Gastrocnemius medialis (tissue), 4 donors: ENCODE measurements at regions not wholly inside any gene's neighbourhood (a gene's known extent, or its start where the extent isn't known, plus 50 kb on each side); places are given as distances from the start of the nearest gene placed in this dataset.
A peak's percentile ranks its signal among the peaks of the same experiment; 100 is the strongest.

ENCODE experiments used
- ATAC-seq, 2 donors: fragments of 150-250 bp; one replicate each; pipeline ENCODE4 v1.9.1; 2016
- DNase-seq, 2 donors: peaks; one replicate each; pipeline ENCODE4 v3.0.0-alpha.2; 2019
- H3K27ac ChIP-seq, 4 donors: fragments of 200-600 bp; sonication (generic); 1 replicate in 1 of 4; 2 replicates in 3 of 4; pipeline ENCODE4 v1.5.1; 2016 to 2018; ENCODE audit warnings: mild to moderate bottlenecking in 2 of 4, moderate library complexity in 1 of 4
- H3K27me3 ChIP-seq, 3 donors: fragments of 200-600 bp; sonication (generic) in 2 of 3; 1 replicate in 1 of 3; 2 replicates in 2 of 3; pipeline versions ENCODE4 v1.5.1 to v1.6.0; 2016 to 2019; ENCODE audit warnings: mild to moderate bottlenecking in 1 of 3, moderate library complexity in 1 of 3
- H3K36me3 ChIP-seq, 2 donors: fragments of 200-600 bp; sonication (generic) in 1 of 2; one replicate each; pipeline ENCODE4 v1.5.1; 2017 to 2018
- H3K4me1 ChIP-seq, 2 donors: fragments of 200-600 bp; sonication (generic) in 1 of 2; one replicate each; pipeline ENCODE4 v1.5.1; 2016 to 2017; ENCODE audit warnings: mild to moderate bottlenecking in 2 of 2
- H3K4me3 ChIP-seq, 4 donors: fragments of 200-600 bp; sonication (generic) in 3 of 4; 1 replicate in 1 of 4; 2 replicates in 3 of 4; pipeline ENCODE4 v1.5.1; 2016 to 2019; ENCODE audit warnings: mild to moderate bottlenecking in 2 of 4
- H3K9me3 ChIP-seq, 3 donors: fragments of 200-600 bp; sonication (generic) in 2 of 3; 1 replicate in 1 of 3; 2 replicates in 2 of 3; pipeline ENCODE4 v1.5.1; 2016 to 2019
- CTCF ChIP-seq, 5 experiments: fragments of 450-650 bp in 3 of 5; fragments of 200-600 bp in 2 of 5; sonication (generic) in 2 of 5; IDR thresholded peaks in 4 of 5; conservative IDR thresholded peaks in 1 of 5; 1 replicate in 4 of 5; 2 replicates in 1 of 5; pipeline ENCODE4 v1.5.1; 2016 to 2019; ENCODE audit warnings: antibody characterized with exemption in 5 of 5, mild to moderate bottlenecking in 3 of 5, moderate library complexity in 3 of 5
- POLR2A ChIP-seq, 2 donors: fragments of 450-650 bp; IDR thresholded peaks; one replicate each; pipeline ENCODE4 v1.6.1; 2017; ENCODE audit warnings: antibody characterized with exemption in 2 of 2, mild to moderate bottlenecking in 2 of 2, moderate library complexity in 2 of 2
- in situ Hi-C, 4 donors: fragments of 200-750 bp; cut with MboI; loops; one replicate each; pipeline versions ENCODE4 v1.15.0 to v1.8.0; 2017; ENCODE audit warnings: low sequenced_read_pairs in 4 of 4
- intact Hi-C: fragments of 100-400 bp; cut with DNase I; formaldehyde crosslinking; loops from one replicate; pipeline ENCODE4 v1.15.1; 2023; ENCODE audit warnings: low total_unique reads

GRCh38 chr2:226040344-226040900, 640.9 kb downstream of the NYAP2 start:
- intact Hi-C loops = no loop called here
- in situ Hi-C loops = loop anchor here in 2 of 4 donors (25.0 kb wide), 1 partner anchor 772 kb away; no protein-coding TSS in a partner anchor
- H3K27me3 ChIP-seq = no peaks in the 10 kb centered on the region
- H3K27ac ChIP-seq = no peak overlapping the region
- no peaks in the 10 kb centered on the region for H3K36me3 ChIP-seq
- no peak overlapping the region for H3K4me3 ChIP-seq
- ATAC-seq (no peak), DNase-seq (no peak)
- H3K4me1 ChIP-seq = no peaks in the 10 kb centered on the region
- H3K9me3 ChIP-seq = no peaks in the 10 kb centered on the region
- TF ChIP-seq POLR2A (IDR thresholded peaks at IDR 0.05) (no peak), CTCF (IDR thresholded peaks at IDR 0.05 in 4 of 5, conservative IDR thresholded peaks at IDR 0.05 in 1 of 5) (no peak)

- ATAC-seq = no peak
- intact Hi-C loops (no loop called here), in situ Hi-C loops (loop anchor here in 2 of 4 donors (25.0 kb wide), 1 partner anchor 775 kb away; no protein-coding TSS in a partner anchor)
- H3K9me3 ChIP-seq = no peaks in the 10 kb centered on the region
- TF ChIP-seq CTCF (IDR thresholded peaks at IDR 0.05 in 4 of 5, conservative IDR thresholded peaks at IDR 0.05 in 1 of 5) (no peak), POLR2A (IDR thresholded peaks at IDR 0.05) (no peak)
- DNase-seq = no peak
- no peaks in the 10 kb centered on the region for H3K36me3 ChIP-seq
- H3K4me1 ChIP-seq = no peaks in the 10 kb centered on the region
- no peak overlapping the region for H3K4me3 ChIP-seq
- no peaks in the 10 kb centered on the region for H3K27me3 ChIP-seq
- H3K27ac ChIP-seq = no peak overlapping the region
Observed at GRCh38 chr2:226037526-226037925, 638.0 kb downstream of the NYAP2 start.

- ATAC-seq = no peak
- peak overlapping the region in 2 of 4 donors; percentile 14 to 45 for H3K27ac ChIP-seq
- intact Hi-C loops = no loop called here
Observed at GRCh38 chr2:226031647-226032501, 632.4 kb downstream of the NYAP2 start.

More at GRCh38 chr2:226031647-226032501, 632.4 kb downstream of the NYAP2 start:
- no peaks in the 10 kb centered on the region for H3K36me3 ChIP-seq
- H3K9me3 ChIP-seq = no peaks in the 10 kb centered on the region
- no peak for TF ChIP-seq CTCF (IDR thresholded peaks at IDR 0.05 in 4 of 5, conservative IDR thresholded peaks at IDR 0.05 in 1 of 5)
- H3K4me3 ChIP-seq = peak overlapping the region; percentile 57 to 65 (median 64)
- no peaks in the 10 kb centered on the region for H3K4me1 ChIP-seq
- no peak for DNase-seq
- H3K27me3 ChIP-seq = no peaks in the 10 kb centered on the region
- in situ Hi-C loops = loop anchor here in 2 of 4 donors (25.0 kb wide), 1 partner anchor 780 kb away; no protein-coding TSS in a partner anchor
